Type B pancreatic cell (in vitro differentiated cells): ENCODE measurements at regions not wholly inside any gene's neighbourhood (a gene's known extent, or its start where the extent isn't known, plus 50 kb on each side); places are given as distances from the start of the nearest gene placed in this dataset.

Source experiments
- DNase-seq: peaks from one replicate; pipeline ENCODE4 v3.0.0; 2021; ENCODE audit warnings: mixed read lengths; ENCODE audit not compliant: unreplicated experiment; ENCODE audit errors: extremely low spot score
- H3K27ac Mint-ChIP-seq: 2 replicates; pipeline ENCODE4 v1.8.0; 2021; ENCODE audit warnings: mild to moderate bottlenecking, mixed read lengths
- H3K27me3 Mint-ChIP-seq: 2 replicates; pipeline ENCODE4 v1.8.0; 2021; ENCODE audit warnings: mixed read lengths
- H3K36me3 Mint-ChIP-seq: 2 replicates; pipeline ENCODE4 v1.8.0; 2021; ENCODE audit warnings: mixed read lengths
- H3K4me1 Mint-ChIP-seq: one replicate; pipeline ENCODE4 v1.8.0; 2021; ENCODE audit warnings: mixed read lengths; ENCODE audit not compliant: unreplicated experiment
- H3K4me3 Mint-ChIP-seq: 2 replicates; pipeline ENCODE4 v1.8.0; 2021; ENCODE audit warnings: mild to moderate bottlenecking, mixed read lengths
- H3K9me3 Mint-ChIP-seq: 2 replicates; pipeline ENCODE4 v1.8.0; 2021; ENCODE audit warnings: mixed read lengths
- CTCF ChIP-seq: fragments of 200-600 bp; sonication (generic); conservative IDR thresholded peaks from 2 replicates; pipeline ENCODE4 v1.5.0; 2021; ENCODE audit warnings: antibody characterized with exemption, mild to moderate bottlenecking

GRCh38 chr18:67901573-67901972 is 385.1 kb upstream of the DSEL start:
- Mint-ChIP-seq H3K9me3 (no peaks in the 10 kb centered on the region), H3K4me1 (no peaks in the 10 kb centered on the region), H3K27ac (no peak overlapping the region), H3K27me3 (no peaks in the 10 kb centered on the region), H3K4me3 (no peak overlapping the region), H3K36me3 (no peaks in the 10 kb centered on the region)
- TF ChIP-seq CTCF: no peak
- DNase-seq: no peak

GRCh38 chr18:67896451-67896850 is 379.9 kb upstream of the DSEL start:
- H3K27ac Mint-ChIP-seq: no peak overlapping the region
- DNase-seq: no peak
- H3K4me1 Mint-ChIP-seq: no peaks in the 10 kb centered on the region
- no peak for TF ChIP-seq CTCF
- no peak overlapping the region for H3K4me3 Mint-ChIP-seq
- H3K36me3 Mint-ChIP-seq: no peaks in the 10 kb centered on the region
- no peaks in the 10 kb centered on the region for H3K9me3 Mint-ChIP-seq
- H3K27me3 Mint-ChIP-seq: no peaks in the 10 kb centered on the region

- no peaks in the 10 kb centered on the region for H3K9me3 Mint-ChIP-seq
- H3K4me3 Mint-ChIP-seq: no peak overlapping the region
- no peaks in the 10 kb centered on the region for H3K4me1 Mint-ChIP-seq
- no peak for TF ChIP-seq CTCF
- no peak overlapping the region for H3K27ac Mint-ChIP-seq
- no peaks in the 10 kb centered on the region for H3K27me3 Mint-ChIP-seq
- DNase-seq: no peak
- H3K36me3 Mint-ChIP-seq: no peaks in the 10 kb centered on the region
Measured at GRCh38 chr18:67893916-67894315, 377.4 kb upstream of the DSEL start.

- Mint-ChIP-seq H3K36me3 (no peaks in the 10 kb centered on the region), H3K4me1 (no peaks in the 10 kb centered on the region), H3K27ac (no peak overlapping the region), H3K27me3 (no peaks in the 10 kb centered on the region), H3K9me3 (no peaks in the 10 kb centered on the region), H3K4me3 (no peak overlapping the region)
- no peak for TF ChIP-seq CTCF
- no peak for DNase-seq
Measured at GRCh38 chr18:67876871-67877270, 360.4 kb upstream of the DSEL start.

- Mint-ChIP-seq H3K4me1 (no peaks in the 10 kb centered on the region), H3K36me3 (no peaks in the 10 kb centered on the region), H3K9me3 (no peaks in the 10 kb centered on the region), H3K27ac (no peak overlapping the region), H3K27me3 (no peaks in the 10 kb centered on the region), H3K4me3 (no peak overlapping the region)
- no peak for TF ChIP-seq CTCF
- no peak for DNase-seq
Measured at GRCh38 chr18:67875944-67876343, 359.4 kb upstream of the DSEL start.

- Mint-ChIP-seq H3K9me3 (no peaks in the 10 kb centered on the region), H3K27me3 (no peaks in the 10 kb centered on the region), H3K36me3 (no peaks in the 10 kb centered on the region), H3K4me3 (no peak overlapping the region), H3K27ac (no peak overlapping the region), H3K4me1 (no peaks in the 10 kb centered on the region)
- TF ChIP-seq CTCF: no peak
- DNase-seq: no peak
Measured at GRCh38 chr18:67875060-67875459, 358.5 kb upstream of the DSEL start.
